ENCODE measurements at regions not wholly inside any gene's neighbourhood (a gene's known extent, or its start where the extent isn't known, plus 50 kb on each side); places are given as distances from the start of the nearest gene placed in this dataset.

- H3K4me3 Mint-ChIP-seq (ENCODE audit: low read depth) = no peak overlapping the region
- no peaks in the 10 kb centered on the region for H3K4me1 Mint-ChIP-seq (ENCODE audit: low read depth)
- peaks cover 12% of the 10 kb centered on the region for H3K9me3 Mint-ChIP-seq
- DNase-seq (ENCODE audit: low spot score) = no peak
- H3K27me3 Mint-ChIP-seq (ENCODE audit: low read depth) = no peaks in the 10 kb centered on the region
- no peak overlapping the region for H3K27ac Mint-ChIP-seq
- intact Hi-C loops (cut with micrococcal nuclease) = no loop called here
- no peaks in the 10 kb centered on the region for H3K36me3 Mint-ChIP-seq (ENCODE audit: low read depth)
Measured at GRCh38 chr9:103068753-103069152, 73.6 kb downstream of the CYLC2 start.

GRCh38 chr9:103078581-103078980, 83.4 kb downstream of the CYLC2 start:
- Mint-ChIP-seq H3K9me3 (peaks cover 14% of the 10 kb centered on the region), H3K27me3 (ENCODE audit: low read depth) (no peaks in the 10 kb centered on the region), H3K4me3 (ENCODE audit: low read depth) (no peak overlapping the region), H3K27ac (no peak overlapping the region), H3K4me1 (ENCODE audit: low read depth) (no peaks in the 10 kb centered on the region), H3K36me3 (ENCODE audit: low read depth) (no peaks in the 10 kb centered on the region)
- no peak for DNase-seq (ENCODE audit: low spot score)
- intact Hi-C loops (cut with micrococcal nuclease) = no loop called here

GRCh38 chr9:103082494-103082893, 87.4 kb downstream of the CYLC2 start:
- intact Hi-C loops (cut with micrococcal nuclease) = no loop called here
- Mint-ChIP-seq H3K27ac (no peak overlapping the region), H3K4me3 (ENCODE audit: low read depth) (no peak overlapping the region), H3K36me3 (ENCODE audit: low read depth) (no peaks in the 10 kb centered on the region), H3K27me3 (ENCODE audit: low read depth) (no peaks in the 10 kb centered on the region), H3K4me1 (ENCODE audit: low read depth) (no peaks in the 10 kb centered on the region), H3K9me3 (peaks cover 8% of the 10 kb centered on the region)
- no peak for DNase-seq (ENCODE audit: low spot score)

- H3K36me3 Mint-ChIP-seq (ENCODE audit: low read depth) = no peaks in the 10 kb centered on the region
- H3K4me1 Mint-ChIP-seq (ENCODE audit: low read depth) = no peaks in the 10 kb centered on the region
- H3K27me3 Mint-ChIP-seq (ENCODE audit: low read depth) = no peaks in the 10 kb centered on the region
- DNase-seq (ENCODE audit: low spot score) = no peak
- intact Hi-C loops (cut with micrococcal nuclease) = no loop called here
- no peak overlapping the region for H3K4me3 Mint-ChIP-seq (ENCODE audit: low read depth)
- H3K9me3 Mint-ChIP-seq = peaks cover 8% of the 10 kb centered on the region
- no peak overlapping the region for H3K27ac Mint-ChIP-seq
Measured at GRCh38 chr9:103089357-103089756, 94.2 kb downstream of the CYLC2 start.

- intact Hi-C loops (cut with micrococcal nuclease) = no loop called here
- H3K4me3 Mint-ChIP-seq (ENCODE audit: low read depth) = no peak overlapping the region
- H3K27me3 Mint-ChIP-seq (ENCODE audit: low read depth) = no peaks in the 10 kb centered on the region
- no peaks in the 10 kb centered on the region for H3K9me3 Mint-ChIP-seq
- no peaks in the 10 kb centered on the region for H3K4me1 Mint-ChIP-seq (ENCODE audit: low read depth)
- no peaks in the 10 kb centered on the region for H3K36me3 Mint-ChIP-seq (ENCODE audit: low read depth)
- H3K27ac Mint-ChIP-seq = no peak overlapping the region
- no peak for DNase-seq (ENCODE audit: low spot score)
Measured at GRCh38 chr9:103104101-103104500, 109.0 kb downstream of the CYLC2 start.

- intact Hi-C loops (cut with micrococcal nuclease) = no loop called here
- Mint-ChIP-seq H3K36me3 (ENCODE audit: low read depth) (no peaks in the 10 kb centered on the region), H3K27me3 (ENCODE audit: low read depth) (no peaks in the 10 kb centered on the region), H3K27ac (no peak overlapping the region), H3K9me3 (peaks cover 9% of the 10 kb centered on the region), H3K4me3 (ENCODE audit: low read depth) (no peak overlapping the region), H3K4me1 (ENCODE audit: low read depth) (no peaks in the 10 kb centered on the region)
- no peak for DNase-seq (ENCODE audit: low spot score)
Measured at GRCh38 chr9:103116246-103116645, 121.1 kb downstream of the CYLC2 start.

- no peak overlapping the region for H3K27ac Mint-ChIP-seq
- H3K36me3 Mint-ChIP-seq (ENCODE audit: low read depth) = no peaks in the 10 kb centered on the region
- no peak for DNase-seq (ENCODE audit: low spot score)
- no peaks in the 10 kb centered on the region for H3K27me3 Mint-ChIP-seq (ENCODE audit: low read depth)
- H3K9me3 Mint-ChIP-seq = peaks cover 39% of the 10 kb centered on the region
- no peaks in the 10 kb centered on the region for H3K4me1 Mint-ChIP-seq (ENCODE audit: low read depth)
- intact Hi-C loops (cut with micrococcal nuclease) = no loop called here
- H3K4me3 Mint-ChIP-seq (ENCODE audit: low read depth) = no peak overlapping the region
Measured at GRCh38 chr9:103126494-103126893, 131.4 kb downstream of the CYLC2 start.

- DNase-seq (ENCODE audit: low spot score) = no peak
- no peaks in the 10 kb centered on the region for H3K27me3 Mint-ChIP-seq (ENCODE audit: low read depth)
- H3K36me3 Mint-ChIP-seq (ENCODE audit: low read depth) = no peaks in the 10 kb centered on the region
- H3K9me3 Mint-ChIP-seq = peaks cover 11% of the 10 kb centered on the region
- intact Hi-C loops (cut with micrococcal nuclease) = no loop called here
- no peak overlapping the region for H3K27ac Mint-ChIP-seq
- no peaks in the 10 kb centered on the region for H3K4me1 Mint-ChIP-seq (ENCODE audit: low read depth)
- no peak overlapping the region for H3K4me3 Mint-ChIP-seq (ENCODE audit: low read depth)
Measured at GRCh38 chr9:103139891-103140290, 144.8 kb downstream of the CYLC2 start.

GRCh38 chr9:103152473-103152872, 157.3 kb downstream of the CYLC2 start:
- Mint-ChIP-seq H3K4me3 (ENCODE audit: low read depth) (no peak overlapping the region), H3K27ac (no peak overlapping the region), H3K36me3 (ENCODE audit: low read depth) (no peaks in the 10 kb centered on the region), H3K27me3 (ENCODE audit: low read depth) (no peaks in the 10 kb centered on the region), H3K9me3 (peaks cover 43% of the 10 kb centered on the region), H3K4me1 (ENCODE audit: low read depth) (no peaks in the 10 kb centered on the region)
- intact Hi-C loops (cut with micrococcal nuclease) = no loop called here
- DNase-seq (ENCODE audit: low spot score) = no peak

GRCh38 chr9:103167530-103167929, 172.4 kb downstream of the CYLC2 start:
- no peaks in the 10 kb centered on the region for H3K27me3 Mint-ChIP-seq (ENCODE audit: low read depth)
- intact Hi-C loops (cut with micrococcal nuclease) = no loop called here
- no peaks in the 10 kb centered on the region for H3K36me3 Mint-ChIP-seq (ENCODE audit: low read depth)
- DNase-seq (ENCODE audit: low spot score) = no peak
- no peak overlapping the region for H3K4me3 Mint-ChIP-seq (ENCODE audit: low read depth)
- H3K9me3 Mint-ChIP-seq = peaks cover 30% of the 10 kb centered on the region
- no peak overlapping the region for H3K27ac Mint-ChIP-seq
- no peaks in the 10 kb centered on the region for H3K4me1 Mint-ChIP-seq (ENCODE audit: low read depth)

GRCh38 chr9:103168254-103168653, 173.1 kb downstream of the CYLC2 start:
- H3K4me1 Mint-ChIP-seq (ENCODE audit: low read depth) = no peaks in the 10 kb centered on the region
- H3K27me3 Mint-ChIP-seq (ENCODE audit: low read depth) = no peaks in the 10 kb centered on the region
- intact Hi-C loops (cut with micrococcal nuclease) = no loop called here
- peaks cover 30% of the 10 kb centered on the region for H3K9me3 Mint-ChIP-seq
- no peak overlapping the region for H3K27ac Mint-ChIP-seq
- no peaks in the 10 kb centered on the region for H3K36me3 Mint-ChIP-seq (ENCODE audit: low read depth)
- DNase-seq (ENCODE audit: low spot score) = no peak
- H3K4me3 Mint-ChIP-seq (ENCODE audit: low read depth) = no peak overlapping the region

GRCh38 chr9:103169798-103170197, 174.7 kb downstream of the CYLC2 start:
- Mint-ChIP-seq H3K9me3 (peaks cover 26% of the 10 kb centered on the region), H3K27ac (no peak overlapping the region), H3K36me3 (ENCODE audit: low read depth) (no peaks in the 10 kb centered on the region), H3K4me3 (ENCODE audit: low read depth) (no peak overlapping the region), H3K4me1 (ENCODE audit: low read depth) (no peaks in the 10 kb centered on the region), H3K27me3 (ENCODE audit: low read depth) (no peaks in the 10 kb centered on the region)
- no peak for DNase-seq (ENCODE audit: low spot score)
- intact Hi-C loops (cut with micrococcal nuclease) = no loop called here

GRCh38 chr9:103183701-103184171, 188.6 kb downstream of the CYLC2 start:
- no peak for DNase-seq (ENCODE audit: low spot score)
- Mint-ChIP-seq H3K27ac (no peak overlapping the region), H3K4me1 (ENCODE audit: low read depth) (no peaks in the 10 kb centered on the region), H3K36me3 (ENCODE audit: low read depth) (no peaks in the 10 kb centered on the region), H3K4me3 (ENCODE audit: low read depth) (no peak overlapping the region), H3K27me3 (ENCODE audit: low read depth) (no peaks in the 10 kb centered on the region), H3K9me3 (peaks cover 11% of the 10 kb centered on the region)
- intact Hi-C loops (cut with micrococcal nuclease) = no loop called here

- no peak overlapping the region for H3K4me3 Mint-ChIP-seq (ENCODE audit: low read depth)
- DNase-seq (ENCODE audit: low spot score) = no peak
- no peaks in the 10 kb centered on the region for H3K4me1 Mint-ChIP-seq (ENCODE audit: low read depth)
- peaks cover 12% of the 10 kb centered on the region for H3K9me3 Mint-ChIP-seq
- no peaks in the 10 kb centered on the region for H3K27me3 Mint-ChIP-seq (ENCODE audit: low read depth)
- intact Hi-C loops (cut with micrococcal nuclease) = no loop called here
- H3K27ac Mint-ChIP-seq = no peak overlapping the region
- no peaks in the 10 kb centered on the region for H3K36me3 Mint-ChIP-seq (ENCODE audit: low read depth)
Measured at GRCh38 chr9:103186959-103187358, 191.8 kb downstream of the CYLC2 start.
